ENCODE measurements at regions not wholly inside any gene's neighbourhood (a gene's known extent, or its start where the extent isn't known, plus 50 kb on each side); places are given as distances from the start of the nearest gene placed in this dataset.

DNA sequence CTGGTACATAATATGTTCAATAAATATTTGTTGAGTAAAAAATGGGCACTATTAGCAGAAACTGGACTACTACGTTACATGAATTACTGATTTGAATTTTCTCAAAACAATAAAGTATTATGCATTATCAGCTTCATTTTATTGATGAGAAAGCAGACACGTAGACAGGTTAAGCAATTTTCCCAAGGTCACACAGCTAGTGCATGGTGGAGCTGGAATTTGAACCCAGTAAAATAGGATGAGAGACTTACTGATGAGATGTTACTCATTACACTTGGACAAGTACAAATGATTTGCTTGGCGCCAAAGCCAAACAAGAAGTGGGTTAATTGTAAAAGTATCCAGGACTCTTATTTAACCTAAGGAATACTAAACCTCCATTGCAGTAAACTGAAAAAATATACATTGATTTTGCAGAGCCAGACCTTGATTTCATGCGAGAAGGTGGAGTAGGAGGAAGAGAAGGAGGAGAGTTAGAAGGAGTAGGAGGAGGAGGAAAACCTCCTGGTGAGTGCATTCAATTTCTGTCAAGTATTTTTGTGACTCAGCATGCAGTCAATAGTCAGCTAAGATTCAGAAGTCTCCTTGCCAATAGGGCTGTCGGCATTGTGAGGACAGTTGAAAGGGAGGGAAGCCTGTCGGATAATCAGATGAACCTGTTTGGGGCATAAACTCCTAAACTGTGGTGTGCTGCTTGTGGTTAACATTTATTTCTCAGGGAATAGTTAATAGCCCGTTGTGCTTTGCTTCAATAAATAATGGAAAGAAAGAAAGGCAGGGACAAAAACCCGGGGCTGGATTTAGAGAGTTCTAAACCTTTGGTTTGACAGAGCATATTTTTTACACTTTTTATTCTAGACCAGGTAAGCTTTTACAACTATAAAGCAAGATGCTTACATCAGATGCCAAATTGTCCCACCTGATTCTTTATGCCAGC, 77.0 kb upstream of the TACR1 start:
- DNase-seq: no peak

- no peak for DNase-seq
Observed at GRCh38 chr2:75274936-75275335, 75.6 kb upstream of the TACR1 start.

GRCh38 chr2:75268112-75268511, 68.8 kb upstream of the TACR1 start:
- DNase-seq: no peak

GRCh38 chr2:75261923-75262322, 62.6 kb upstream of the TACR1 start:
- DNase-seq: no peak

- DNase-seq: no peak
Observed at GRCh38 chr2:75260946-75261345, 61.6 kb upstream of the TACR1 start.

DNA sequence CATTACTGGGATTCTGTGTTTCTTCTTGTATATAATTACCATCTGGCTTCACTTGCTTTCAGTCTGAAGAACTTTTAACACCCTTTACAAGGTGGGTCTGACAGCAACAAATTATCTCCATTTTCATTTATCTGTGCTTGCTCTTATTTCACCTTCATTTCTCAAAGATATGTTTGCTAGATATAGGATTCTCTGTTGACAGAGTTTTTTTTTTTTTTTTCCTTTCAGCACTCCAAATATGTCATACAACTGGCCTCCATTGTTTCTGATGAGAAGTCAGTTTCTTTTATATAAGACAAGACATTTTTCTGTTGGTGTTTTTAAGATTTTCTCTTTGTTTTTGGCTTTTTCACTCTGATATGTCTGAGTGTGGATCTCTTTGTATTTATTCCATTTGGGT, 59.3 kb upstream of the TACR1 start:
- no peak for DNase-seq

- no peak for DNase-seq
Observed at GRCh38 chr2:75256485-75256884, 57.2 kb upstream of the TACR1 start.

DNA sequence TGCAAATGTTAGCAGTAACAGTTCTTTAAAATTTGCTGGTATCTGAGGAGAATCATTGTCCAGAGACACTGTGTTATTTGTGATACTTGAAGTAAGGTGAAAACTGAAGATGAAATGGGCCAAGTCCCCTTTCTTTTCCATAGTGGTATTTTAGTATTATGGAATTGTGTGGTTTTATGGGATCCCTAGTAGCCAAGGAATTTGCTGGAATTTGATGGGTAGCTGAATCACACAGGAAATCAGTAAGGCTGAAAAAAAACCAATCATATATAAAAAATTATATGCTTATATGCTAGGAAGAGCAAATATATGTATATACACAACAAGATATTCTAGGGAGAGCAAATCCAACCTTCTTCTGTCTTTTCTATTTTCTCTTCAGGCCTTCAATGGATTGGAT, 54.2 kb upstream of the TACR1 start:
- no peak for DNase-seq

- DNase-seq: no peak
Observed at GRCh38 chr2:75251896-75252295, 52.6 kb upstream of the TACR1 start.

Data from right forelimb (tissue), 1 donor.